ENCODE measurements at regions not wholly inside any gene's neighbourhood (a gene's known extent, or its start where the extent isn't known, plus 50 kb on each side); places are given as distances from the start of the nearest gene placed in this dataset.
"Not testable (repeated sequence)": the region's sequence is repeated elsewhere in the genome, so short reads cannot be mapped to it uniquely, and the experiment has no call there.

DNA sequence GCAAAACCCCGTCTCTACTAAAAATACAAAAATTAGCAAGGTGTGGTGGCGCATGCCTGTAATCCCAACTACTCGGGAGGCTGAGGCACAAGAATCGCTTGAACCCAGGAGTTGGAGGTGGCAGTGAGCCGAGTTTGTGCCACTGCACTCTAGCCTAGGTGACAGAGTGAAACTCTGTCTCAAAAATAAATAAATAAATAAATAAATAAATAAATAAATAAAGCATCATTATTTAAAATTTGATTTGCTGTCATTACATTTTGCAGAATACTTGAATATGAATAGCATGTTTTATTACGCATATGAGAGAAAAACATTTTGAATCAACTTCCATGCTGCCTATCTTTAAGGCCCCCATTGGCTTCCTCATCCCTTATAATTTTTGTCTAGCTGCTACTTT is 53.4 kb upstream of the MED14 start:
- H2AFZ ChIP-seq (ENCODE audit: insufficient read depth, low read depth, low read length, poor library complexity, severe bottlenecking); ATAC-seq (ENCODE audit: low read depth); H3K9me3 Mint-ChIP-seq (ENCODE audit: insufficient read depth); DNase-seq; H3K9me3 ChIP-seq (ENCODE audit: control extremely low read depth in 1 of 3, control insufficient read depth in 2 of 3, insufficient read depth in 1 of 3, low read length in 2 of 3); H3K9ac ChIP-seq (ENCODE audit: low read length); H4K20me1 ChIP-seq (ENCODE audit: control insufficient read depth, insufficient read depth, low read length, poor library complexity, severe bottlenecking); POLR2A ChIA-PET; H3K4me1 ChIP-seq (ENCODE audit: control insufficient read depth in 2 of 2, insufficient read depth in 2 of 2, low read length in 2 of 2); H3K4me2 ChIP-seq (replicated peaks; ENCODE audit: low read depth, low read length, poor library complexity, severe bottlenecking); H3K4me3 ChIP-seq (ENCODE audit: control extremely low read depth in 1 of 5, extremely low read depth in 1 of 5, insufficient read depth in 1 of 5, low read depth in 2 of 5, low read length in 4 of 5); H3K27me3 ChIP-seq (replicated peaks in 1 of 4; ENCODE audit: control extremely low read depth in 1 of 4, control insufficient read depth in 3 of 4, insufficient read depth in 4 of 4, low read length in 3 of 4); H3K27ac ChIP-seq (ENCODE audit: low read length in 2 of 2); H3K36me3 ChIP-seq (replicated peaks in 1 of 2; ENCODE audit: control extremely low read depth in 1 of 2, control insufficient read depth in 1 of 2, extremely low read depth in 1 of 2, insufficient read depth in 2 of 2, low read length in 1 of 2); H3K27ac Mint-ChIP-seq; H3K4me3 Mint-ChIP-seq; H3K27me3 Mint-ChIP-seq; H3K79me2 ChIP-seq (ENCODE audit: control insufficient read depth, insufficient read depth, low read length); intact Hi-C loops (cut with micrococcal nuclease); H3K4me1 Mint-ChIP-seq: not testable (repeated sequence)
- CTCF ChIA-PET = interaction anchor here (1.1 kb wide), 1 partner anchor 245 kb away, joined by 3 read pairs; no protein-coding TSS in a partner anchor
- WGBS (ENCODE audit: insufficient coverage) = no CpG with 5 or more reads among the region's 6 CpGs

DNA sequence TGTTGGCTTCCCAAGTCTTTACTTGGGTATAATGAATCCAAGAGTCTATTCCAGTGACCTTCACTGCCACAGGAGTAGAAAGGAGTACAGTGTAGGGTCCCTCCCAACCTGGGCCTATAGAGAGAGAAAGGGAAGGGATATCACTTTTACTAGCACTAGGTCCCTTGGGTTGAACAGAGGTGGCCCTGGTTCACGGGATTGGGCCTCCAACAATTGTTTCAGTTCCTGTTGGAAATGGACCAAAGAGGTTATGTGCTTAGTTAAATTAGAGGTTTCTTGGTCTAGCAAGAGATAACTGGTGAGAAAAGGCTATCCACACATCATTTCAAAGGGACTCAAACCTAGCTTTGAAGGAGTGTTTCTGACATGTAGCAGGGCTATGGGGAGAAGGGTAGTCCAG is 57.1 kb upstream of the MED14 start:
- Mint-ChIP-seq H3K9me3 (ENCODE audit: insufficient read depth) (no peaks in the 10 kb centered on the region), H3K4me3 (no peak overlapping the region), H3K4me1 (peaks cover 2% of the 10 kb centered on the region), H3K27ac (no peak overlapping the region), H3K27me3 (no peaks in the 10 kb centered on the region)
- Histone ChIP-seq H3K4me2 (replicated peaks; ENCODE audit: low read depth, low read length, poor library complexity, severe bottlenecking) (no peak overlapping the region), H3K4me1 (ENCODE audit: control insufficient read depth in 2 of 2, insufficient read depth in 2 of 2, low read length in 2 of 2) (peaks cover 0 to 4% of the 10 kb centered on the region in 2 donors), H2AFZ (ENCODE audit: insufficient read depth, low read depth, low read length, poor library complexity, severe bottlenecking) (no peak overlapping the region), H3K36me3 (replicated peaks in 1 of 2; ENCODE audit: control extremely low read depth in 1 of 2, control insufficient read depth in 1 of 2, extremely low read depth in 1 of 2, insufficient read depth in 2 of 2, low read length in 1 of 2) (no peaks in the 10 kb centered on the region), H3K4me3 (ENCODE audit: control extremely low read depth in 1 of 5, extremely low read depth in 1 of 5, insufficient read depth in 1 of 5, low read depth in 2 of 5, low read length in 4 of 5) (no peak overlapping the region), H3K9me3 (ENCODE audit: control extremely low read depth in 1 of 3, control insufficient read depth in 2 of 3, insufficient read depth in 1 of 3, low read length in 2 of 3) (no peaks in the 10 kb centered on the region), H4K20me1 (ENCODE audit: control insufficient read depth, insufficient read depth, low read length, poor library complexity, severe bottlenecking) (no peaks in the 10 kb centered on the region), H3K27me3 (replicated peaks in 1 of 4; ENCODE audit: control extremely low read depth in 1 of 4, control insufficient read depth in 3 of 4, insufficient read depth in 4 of 4, low read length in 3 of 4) (no peaks in the 10 kb centered on the region), H3K9ac (ENCODE audit: low read length) (no peak overlapping the region), H3K27ac (ENCODE audit: low read length in 2 of 2) (no peak overlapping the region), H3K79me2 (ENCODE audit: control insufficient read depth, insufficient read depth, low read length) (no peaks in the 10 kb centered on the region)
- CTCF ChIA-PET = interaction anchor here (2.4 to 5.4 kb wide), 2 partner anchors 57 to 141 kb away, joined by 9 to 64 read pairs; partner anchors contain the start of gene MED14
- TF ChIP-seq, protein P1, sequence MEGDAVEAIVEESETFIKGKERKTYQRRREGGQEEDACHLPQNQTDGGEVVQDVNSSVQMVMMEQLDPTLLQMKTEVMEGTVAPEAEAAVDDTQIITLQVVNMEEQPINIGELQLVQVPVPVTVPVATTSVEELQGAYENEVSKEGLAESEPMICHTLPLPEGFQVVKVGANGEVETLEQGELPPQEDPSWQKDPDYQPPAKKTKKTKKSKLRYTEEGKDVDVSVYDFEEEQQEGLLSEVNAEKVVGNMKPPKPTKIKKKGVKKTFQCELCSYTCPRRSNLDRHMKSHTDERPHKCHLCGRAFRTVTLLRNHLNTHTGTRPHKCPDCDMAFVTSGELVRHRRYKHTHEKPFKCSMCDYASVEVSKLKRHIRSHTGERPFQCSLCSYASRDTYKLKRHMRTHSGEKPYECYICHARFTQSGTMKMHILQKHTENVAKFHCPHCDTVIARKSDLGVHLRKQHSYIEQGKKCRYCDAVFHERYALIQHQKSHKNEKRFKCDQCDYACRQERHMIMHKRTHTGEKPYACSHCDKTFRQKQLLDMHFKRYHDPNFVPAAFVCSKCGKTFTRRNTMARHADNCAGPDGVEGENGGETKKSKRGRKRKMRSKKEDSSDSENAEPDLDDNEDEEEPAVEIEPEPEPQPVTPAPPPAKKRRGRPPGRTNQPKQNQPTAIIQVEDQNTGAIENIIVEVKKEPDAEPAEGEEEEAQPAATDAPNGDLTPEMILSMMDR (IDR thresholded peaks at IDR 0.05) = no peak
- TF ChIP-seq EZH2 (IDR thresholded peaks at IDR 0.05; ENCODE audit: borderline replicate concordance, insufficient read depth, low read depth, low read length, poor library complexity, severe bottlenecking) = no peak
- POLR2A ChIA-PET = no interaction called here
- no peak for DNase-seq
- no CpG with 5 or more reads among the region's 1 CpG for WGBS (ENCODE audit: insufficient coverage)
- no peak for ATAC-seq (ENCODE audit: low read depth)
- intact Hi-C loops (cut with micrococcal nuclease) = no loop called here

DNA sequence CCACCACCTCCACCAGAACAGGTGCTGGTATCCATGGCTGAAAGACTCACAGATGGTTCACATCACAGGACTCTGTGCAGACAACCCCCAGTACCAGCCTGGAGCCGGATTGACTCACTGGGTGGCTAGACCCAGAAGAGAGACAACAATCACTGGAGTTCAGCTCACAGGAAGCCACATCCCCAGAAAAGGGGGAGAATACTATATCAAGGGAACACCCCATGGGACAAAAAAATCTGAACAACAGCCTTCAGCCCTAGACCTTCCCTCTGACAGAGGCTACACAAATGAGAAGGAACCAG is 59.4 kb upstream of the MED14 start:
- H2AFZ ChIP-seq (ENCODE audit: insufficient read depth, low read depth, low read length, poor library complexity, severe bottlenecking); H3K4me1 Mint-ChIP-seq; H3K27ac ChIP-seq (ENCODE audit: low read length in 2 of 2); H3K4me2 ChIP-seq (replicated peaks; ENCODE audit: low read depth, low read length, poor library complexity, severe bottlenecking); H3K9me3 Mint-ChIP-seq (ENCODE audit: insufficient read depth); H3K79me2 ChIP-seq (ENCODE audit: control insufficient read depth, insufficient read depth, low read length); H3K4me3 Mint-ChIP-seq; H3K9me3 ChIP-seq (ENCODE audit: control extremely low read depth in 1 of 3, control insufficient read depth in 2 of 3, insufficient read depth in 1 of 3, low read length in 2 of 3); H3K9ac ChIP-seq (ENCODE audit: low read length); H3K36me3 ChIP-seq (replicated peaks in 1 of 2; ENCODE audit: control extremely low read depth in 1 of 2, control insufficient read depth in 1 of 2, extremely low read depth in 1 of 2, insufficient read depth in 2 of 2, low read length in 1 of 2); H3K27me3 Mint-ChIP-seq; H3K4me3 ChIP-seq (ENCODE audit: control extremely low read depth in 1 of 5, extremely low read depth in 1 of 5, insufficient read depth in 1 of 5, low read depth in 2 of 5, low read length in 4 of 5); ATAC-seq (ENCODE audit: low read depth); DNase-seq; H3K27me3 ChIP-seq (replicated peaks in 1 of 4; ENCODE audit: control extremely low read depth in 1 of 4, control insufficient read depth in 3 of 4, insufficient read depth in 4 of 4, low read length in 3 of 4); H3K4me1 ChIP-seq (ENCODE audit: control insufficient read depth in 2 of 2, insufficient read depth in 2 of 2, low read length in 2 of 2); H4K20me1 ChIP-seq (ENCODE audit: control insufficient read depth, insufficient read depth, low read length, poor library complexity, severe bottlenecking); POLR2A ChIA-PET; H3K27ac Mint-ChIP-seq: not testable (repeated sequence)
- CTCF ChIA-PET = interaction anchor here (0.9 to 5.4 kb wide), 14 partner anchors 13 to 251 kb away, joined by 3 to 64 read pairs (median 6); partner anchors contain the start of genes CXorf38 and MED14
- no CpG with 5 or more reads among the region's 1 CpG for WGBS (ENCODE audit: insufficient coverage)
- intact Hi-C loops (cut with micrococcal nuclease) = loop anchor here (2.0 kb wide), 1 partner anchor 316 kb away; no protein-coding TSS in a partner anchor

All from B cell (primary cell).